T-helper 2 cell treated with Interferon-gamma antibody and Interleukin-4, amounts not matched to agents 5 μg/mL and 100 μg/mL, for 36 hours (primary cell): ENCODE measurements at regions not wholly inside any gene's neighbourhood (a gene's known extent, or its start where the extent isn't known, plus 50 kb on each side); places are given as distances from the start of the nearest gene placed in this dataset.

Experiments
- DNase-seq: peaks from one replicate; pipeline ENCODE4 v3.0.0; 2021; ENCODE audit warnings: low spot score
- H3K27ac Mint-ChIP-seq: one replicate; pipeline ENCODE4 v1.8.0; 2021; ENCODE audit warnings: mild to moderate bottlenecking, mixed read lengths
- H3K27me3 Mint-ChIP-seq: one replicate; pipeline ENCODE4 v1.8.0; 2021; ENCODE audit warnings: low read depth, mixed read lengths
- H3K36me3 Mint-ChIP-seq: one replicate; pipeline ENCODE4 v1.8.0; 2021; ENCODE audit warnings: low read depth, mixed read lengths
- H3K4me1 Mint-ChIP-seq: one replicate; pipeline ENCODE4 v1.8.0; 2021; ENCODE audit warnings: low read depth, mixed read lengths
- H3K4me3 Mint-ChIP-seq: one replicate; pipeline ENCODE4 v1.8.0; 2022; ENCODE audit warnings: mild to moderate bottlenecking, moderate library complexity, mixed read lengths
- H3K9me3 Mint-ChIP-seq: one replicate; pipeline ENCODE4 v1.8.0; 2021; ENCODE audit warnings: mixed read lengths

GRCh38 chr7:153510674-153511073, 541.5 kb upstream of the DPP6 start:
- peaks cover 13% of the 10 kb centered on the region for H3K9me3 Mint-ChIP-seq
- no peaks in the 10 kb centered on the region for H3K27me3 Mint-ChIP-seq
- H3K27ac Mint-ChIP-seq: no peak overlapping the region
- no peaks in the 10 kb centered on the region for H3K36me3 Mint-ChIP-seq
- DNase-seq: no peak
- H3K4me1 Mint-ChIP-seq: no peaks in the 10 kb centered on the region
- H3K4me3 Mint-ChIP-seq: no peak overlapping the region

GRCh38 chr7:153514032-153514431, 538.2 kb upstream of the DPP6 start:
- no peaks in the 10 kb centered on the region for H3K4me1 Mint-ChIP-seq
- no peaks in the 10 kb centered on the region for H3K27me3 Mint-ChIP-seq
- DNase-seq: no peak
- H3K9me3 Mint-ChIP-seq: peaks cover 24% of the 10 kb centered on the region
- no peak overlapping the region for H3K27ac Mint-ChIP-seq
- no peaks in the 10 kb centered on the region for H3K36me3 Mint-ChIP-seq
- no peak overlapping the region for H3K4me3 Mint-ChIP-seq

- Mint-ChIP-seq H3K4me3 (no peak overlapping the region), H3K4me1 (no peaks in the 10 kb centered on the region), H3K27ac (no peak overlapping the region), H3K9me3 (peaks cover 24% of the 10 kb centered on the region), H3K27me3 (no peaks in the 10 kb centered on the region), H3K36me3 (no peaks in the 10 kb centered on the region)
- no peak for DNase-seq
These were observed 536.8 kb upstream of the DPP6 start for GRCh38 chr7:153515359-153515758.

- no peaks in the 10 kb centered on the region for H3K27me3 Mint-ChIP-seq
- no peaks in the 10 kb centered on the region for H3K36me3 Mint-ChIP-seq
- H3K27ac Mint-ChIP-seq: no peak overlapping the region
- H3K4me1 Mint-ChIP-seq: no peaks in the 10 kb centered on the region
- H3K4me3 Mint-ChIP-seq: no peak overlapping the region
- peaks cover 30% of the 10 kb centered on the region for H3K9me3 Mint-ChIP-seq
- no peak for DNase-seq
These were observed 533.8 kb upstream of the DPP6 start for GRCh38 chr7:153518201-153518984.

GRCh38 chr7:153521370-153521769, 530.8 kb upstream of the DPP6 start:
- Mint-ChIP-seq H3K4me1 (no peaks in the 10 kb centered on the region), H3K27ac (no peak overlapping the region), H3K27me3 (no peaks in the 10 kb centered on the region), H3K4me3 (no peak overlapping the region), H3K36me3 (no peaks in the 10 kb centered on the region), H3K9me3 (peaks cover 17% of the 10 kb centered on the region)
- no peak for DNase-seq

GRCh38 chr7:153522261-153522660, 529.9 kb upstream of the DPP6 start:
- no peaks in the 10 kb centered on the region for H3K4me1 Mint-ChIP-seq
- H3K4me3 Mint-ChIP-seq: no peak overlapping the region
- DNase-seq: no peak
- no peaks in the 10 kb centered on the region for H3K36me3 Mint-ChIP-seq
- no peaks in the 10 kb centered on the region for H3K27me3 Mint-ChIP-seq
- peaks cover 17% of the 10 kb centered on the region for H3K9me3 Mint-ChIP-seq
- no peak overlapping the region for H3K27ac Mint-ChIP-seq

- DNase-seq: no peak
- Mint-ChIP-seq H3K36me3 (no peaks in the 10 kb centered on the region), H3K27me3 (no peaks in the 10 kb centered on the region), H3K4me3 (no peak overlapping the region), H3K4me1 (no peaks in the 10 kb centered on the region), H3K27ac (no peak overlapping the region), H3K9me3 (peaks cover 17% of the 10 kb centered on the region)
These were observed 528.7 kb upstream of the DPP6 start for GRCh38 chr7:153523320-153524015.

- Mint-ChIP-seq H3K4me1 (no peaks in the 10 kb centered on the region), H3K4me3 (no peak overlapping the region), H3K27me3 (no peaks in the 10 kb centered on the region), H3K9me3 (peaks cover 15% of the 10 kb centered on the region), H3K36me3 (no peaks in the 10 kb centered on the region), H3K27ac (no peak overlapping the region)
- DNase-seq: no peak
These were observed 528.1 kb upstream of the DPP6 start for GRCh38 chr7:153524070-153524601.

GRCh38 chr7:153529100-153529499, 523.1 kb upstream of the DPP6 start:
- DNase-seq: no peak
- Mint-ChIP-seq H3K4me3 (no peak overlapping the region), H3K27me3 (no peaks in the 10 kb centered on the region), H3K4me1 (no peaks in the 10 kb centered on the region), H3K36me3 (no peaks in the 10 kb centered on the region), H3K9me3 (peaks cover 18% of the 10 kb centered on the region), H3K27ac (no peak overlapping the region)

- H3K36me3 Mint-ChIP-seq: no peaks in the 10 kb centered on the region
- peaks cover 20% of the 10 kb centered on the region for H3K9me3 Mint-ChIP-seq
- no peaks in the 10 kb centered on the region for H3K27me3 Mint-ChIP-seq
- DNase-seq: no peak
- no peaks in the 10 kb centered on the region for H3K4me1 Mint-ChIP-seq
- no peak overlapping the region for H3K27ac Mint-ChIP-seq
- H3K4me3 Mint-ChIP-seq: no peak overlapping the region
These were observed 522.5 kb upstream of the DPP6 start for GRCh38 chr7:153529651-153530165.

- Mint-ChIP-seq H3K4me3 (no peak overlapping the region), H3K36me3 (no peaks in the 10 kb centered on the region), H3K4me1 (no peaks in the 10 kb centered on the region), H3K27ac (no peak overlapping the region), H3K9me3 (peaks cover 21% of the 10 kb centered on the region), H3K27me3 (no peaks in the 10 kb centered on the region)
- DNase-seq: no peak
These were observed 521.8 kb upstream of the DPP6 start for GRCh38 chr7:153530441-153530840.

- DNase-seq: no peak
- Mint-ChIP-seq H3K36me3 (no peaks in the 10 kb centered on the region), H3K4me3 (no peak overlapping the region), H3K27ac (no peak overlapping the region), H3K27me3 (no peaks in the 10 kb centered on the region), H3K9me3 (peaks cover 25% of the 10 kb centered on the region), H3K4me1 (no peaks in the 10 kb centered on the region)
These were observed 519.9 kb upstream of the DPP6 start for GRCh38 chr7:153532326-153532725.

GRCh38 chr7:153537271-153537670, 514.9 kb upstream of the DPP6 start:
- H3K36me3 Mint-ChIP-seq: no peaks in the 10 kb centered on the region
- DNase-seq: no peak
- H3K4me1 Mint-ChIP-seq: no peaks in the 10 kb centered on the region
- H3K27ac Mint-ChIP-seq: no peak overlapping the region
- H3K4me3 Mint-ChIP-seq: no peak overlapping the region
- no peaks in the 10 kb centered on the region for H3K27me3 Mint-ChIP-seq
- H3K9me3 Mint-ChIP-seq: peaks cover 18% of the 10 kb centered on the region

GRCh38 chr7:153541903-153542302, 510.3 kb upstream of the DPP6 start:
- Mint-ChIP-seq H3K4me1 (no peaks in the 10 kb centered on the region), H3K4me3 (no peak overlapping the region), H3K9me3 (peaks cover 9% of the 10 kb centered on the region), H3K36me3 (no peaks in the 10 kb centered on the region), H3K27ac (no peak overlapping the region), H3K27me3 (no peaks in the 10 kb centered on the region)
- no peak for DNase-seq
